Inflammatory macrophage (primary cell): ENCODE measurements at regions not wholly inside any gene's neighbourhood (a gene's known extent, or its start where the extent isn't known, plus 50 kb on each side); places are given as distances from the start of the nearest gene placed in this dataset.

Source experiments
- DNase-seq, 2 donors: peaks; one replicate each; pipeline ENCODE4 v3.0.0-alpha.2; 2020 to 2022

DNA sequence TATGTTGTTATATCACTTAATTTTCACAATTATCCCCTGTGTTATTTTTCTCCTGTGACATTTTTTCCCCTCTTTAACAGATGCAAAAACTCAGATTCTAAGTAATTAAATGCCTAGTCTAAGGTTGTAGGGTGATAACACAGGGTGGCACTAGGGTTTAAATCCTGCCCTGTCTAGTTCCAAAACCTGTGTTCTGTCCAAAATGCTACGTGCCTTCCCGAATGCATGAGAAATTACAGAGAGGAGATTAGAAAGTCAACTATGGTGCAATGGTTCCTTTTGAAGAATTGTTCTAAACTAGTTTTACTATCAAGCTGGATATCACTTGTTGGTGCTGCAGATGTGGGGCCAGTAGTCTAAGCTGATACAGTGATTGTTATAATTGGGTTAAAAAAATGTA lies 108.0 kb downstream of the DIPK2A start:
- no peak for DNase-seq

DNA sequence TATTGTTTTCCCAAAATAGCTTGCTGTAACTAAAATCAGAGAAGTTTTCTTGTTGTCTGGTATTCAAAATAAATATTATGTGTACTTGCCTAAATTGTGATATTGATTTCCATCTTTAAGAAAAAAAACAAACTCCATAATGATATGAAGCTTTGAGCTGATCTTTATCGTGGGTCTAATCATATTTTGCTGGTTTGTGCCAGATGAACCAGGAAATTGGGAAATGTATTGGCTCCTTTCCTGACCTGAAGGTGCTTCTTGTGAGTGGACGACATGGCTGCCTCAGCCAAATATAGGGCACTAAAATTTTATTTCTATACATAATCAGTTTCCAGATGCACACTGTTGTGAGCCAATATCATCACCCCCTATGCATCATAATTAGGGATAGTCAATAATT lies 113.3 kb downstream of the DIPK2A start:
- DNase-seq, result no peak

DNA sequence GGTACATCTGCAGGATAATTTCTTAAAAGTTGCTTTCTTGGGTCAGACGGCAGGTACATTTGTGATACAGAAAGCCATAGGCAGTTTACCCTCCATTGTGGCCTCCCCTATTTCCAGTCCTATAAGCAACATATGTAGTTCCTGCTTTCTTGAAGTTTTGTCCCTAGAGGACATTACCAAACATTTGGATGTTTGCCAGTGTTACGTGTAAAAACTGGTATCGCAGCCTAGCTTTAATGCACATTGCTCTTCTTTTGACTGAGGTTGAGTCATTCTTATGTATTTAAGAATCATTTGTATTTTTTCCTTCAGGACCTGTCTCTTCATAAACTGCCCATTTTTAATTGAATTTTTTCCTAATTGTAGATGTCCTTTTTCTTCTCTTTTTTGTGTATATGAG lies 114.3 kb downstream of the DIPK2A start:
- DNase-seq, result peak; percentile 46 to 64

DNA sequence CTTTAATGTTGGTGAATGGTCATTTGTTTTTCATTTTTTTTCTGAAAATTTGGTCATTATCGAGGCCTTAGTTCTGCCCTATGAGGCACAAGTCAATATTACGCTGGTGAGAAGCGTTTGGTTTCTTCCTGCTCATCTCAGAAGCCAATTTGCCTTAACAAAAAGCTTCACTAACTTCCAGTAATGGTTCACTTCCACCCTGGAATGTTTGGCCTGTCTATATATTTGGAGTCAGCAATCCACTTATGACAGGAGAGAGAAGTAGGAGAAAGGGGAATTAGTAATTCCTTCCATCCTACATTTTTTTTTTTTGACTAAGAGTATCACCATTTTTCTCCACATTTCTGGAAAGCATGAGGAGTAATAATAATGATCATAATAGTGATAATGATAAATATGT lies 124.4 kb downstream of the DIPK2A start:
- no peak for DNase-seq

DNA sequence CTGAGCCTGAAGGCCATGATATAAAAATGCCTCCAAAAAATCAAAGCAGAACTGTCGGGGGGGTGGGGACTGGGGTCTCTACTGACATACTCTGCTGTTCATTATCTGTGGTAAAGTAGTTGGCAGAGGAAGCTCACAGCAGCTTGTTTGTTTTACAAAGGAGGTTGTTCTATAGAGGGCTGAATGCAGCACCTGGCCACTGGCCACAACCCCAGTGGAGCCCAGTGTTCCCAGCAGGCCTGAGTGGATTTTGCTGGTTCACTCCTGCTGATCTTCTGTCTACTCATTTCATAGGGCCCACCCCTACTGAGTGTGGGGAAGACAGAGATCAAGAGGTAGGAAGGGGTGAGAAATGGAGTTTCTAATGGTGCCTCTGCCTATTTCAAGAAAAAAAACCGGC lies 125.5 kb downstream of the DIPK2A start:
- DNase-seq, result no peak

DNA sequence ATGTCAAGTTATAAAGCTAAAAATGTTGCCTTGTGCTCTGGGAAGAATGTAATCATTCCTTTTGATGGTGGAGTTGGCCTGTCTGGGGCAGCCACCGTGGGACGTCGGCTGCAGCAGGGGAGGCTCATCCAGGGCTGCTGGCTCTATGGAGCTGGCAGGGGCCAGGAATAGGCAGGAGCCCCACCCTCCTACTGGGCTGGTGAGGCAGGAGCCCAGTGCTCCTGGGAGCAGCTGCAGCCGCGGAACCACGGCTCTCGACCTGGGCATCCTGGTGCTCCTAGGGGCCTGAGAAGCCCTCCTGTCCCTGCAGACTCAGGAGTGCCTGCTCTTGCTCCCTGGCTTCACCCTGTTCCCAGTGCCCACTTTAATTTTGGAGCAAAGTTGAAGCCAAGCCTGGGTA lies 127.1 kb downstream of the DIPK2A start:
- no peak for DNase-seq

DNA sequence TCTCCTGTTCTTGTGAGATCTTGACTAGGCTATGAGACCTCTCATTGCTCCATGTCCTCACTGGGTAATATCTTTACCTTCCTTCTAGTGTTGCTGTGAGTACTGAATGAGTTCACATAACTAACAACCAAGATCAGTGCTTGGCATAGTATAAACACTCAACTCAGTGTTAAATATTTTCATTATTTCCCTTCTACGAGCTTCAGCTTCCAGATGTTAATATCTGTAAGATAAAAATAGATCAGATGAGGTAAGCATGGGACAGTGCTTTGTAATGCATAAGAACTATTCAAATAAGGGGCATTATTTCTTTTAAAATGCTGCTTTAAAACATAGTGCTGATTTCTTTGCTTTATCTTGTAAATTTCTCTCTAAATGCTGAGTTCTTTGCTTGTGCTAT lies 130.8 kb downstream of the DIPK2A start:
- no peak for DNase-seq

DNA sequence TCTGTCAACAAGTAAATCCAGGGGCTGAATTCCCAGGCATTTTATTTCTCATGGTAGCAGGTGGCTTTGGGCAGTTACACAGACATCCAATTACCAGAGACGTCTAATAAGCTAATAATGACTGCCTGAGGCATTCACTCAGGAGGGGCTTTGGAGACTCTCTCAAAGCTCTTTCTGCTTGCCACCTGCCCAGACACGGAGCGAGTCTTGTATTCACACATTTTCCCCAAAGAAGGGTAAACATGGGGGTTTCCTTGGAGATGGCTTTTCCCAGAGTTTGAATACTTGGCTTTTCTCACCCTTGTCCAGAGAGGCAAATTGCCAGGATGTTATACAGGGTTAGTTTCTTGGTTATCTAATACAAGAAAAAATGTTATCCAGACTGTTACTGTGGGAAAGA lies 132.6 kb downstream of the DIPK2A start:
- no peak for DNase-seq

DNA sequence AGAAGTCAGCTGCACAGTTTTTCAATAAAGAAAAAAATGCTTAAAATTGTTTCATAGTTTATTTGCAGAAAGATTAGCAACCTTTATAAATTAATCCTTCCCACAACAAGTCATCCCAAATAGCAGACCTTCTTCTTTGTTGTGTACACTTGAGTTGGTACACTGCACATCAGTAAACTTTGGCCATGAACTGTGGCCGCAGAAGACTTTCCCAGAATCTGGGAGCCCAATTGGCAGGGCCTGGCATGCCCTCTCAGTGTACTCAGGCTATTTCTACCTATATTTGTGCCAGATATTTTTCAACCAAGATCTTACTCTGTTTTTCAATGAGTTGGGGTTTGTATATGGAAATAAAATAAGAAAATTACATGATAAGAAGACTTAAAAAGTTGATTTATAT lies 133.1 kb downstream of the DIPK2A start:
- no peak for DNase-seq

DNA sequence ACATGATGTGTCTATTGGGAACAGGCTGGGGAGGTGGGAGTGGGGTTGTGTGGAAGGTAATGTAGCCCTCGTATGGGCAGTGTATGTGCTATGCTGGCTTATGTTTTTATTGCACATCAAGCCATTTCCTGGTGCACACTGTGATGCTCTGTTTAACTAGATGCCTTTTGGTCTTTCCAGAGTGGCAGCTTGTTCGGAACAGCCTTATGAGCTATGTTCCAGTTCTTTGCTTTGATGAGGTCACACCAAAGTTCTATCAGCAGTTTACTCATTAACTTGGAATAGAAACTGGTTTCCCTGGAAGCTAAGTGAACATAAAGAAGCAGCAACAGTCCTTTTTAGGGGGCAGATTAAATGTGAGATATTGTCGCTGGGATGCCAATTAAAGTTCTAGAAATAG lies 133.9 kb downstream of the DIPK2A start:
- DNase-seq, result no peak

DNA sequence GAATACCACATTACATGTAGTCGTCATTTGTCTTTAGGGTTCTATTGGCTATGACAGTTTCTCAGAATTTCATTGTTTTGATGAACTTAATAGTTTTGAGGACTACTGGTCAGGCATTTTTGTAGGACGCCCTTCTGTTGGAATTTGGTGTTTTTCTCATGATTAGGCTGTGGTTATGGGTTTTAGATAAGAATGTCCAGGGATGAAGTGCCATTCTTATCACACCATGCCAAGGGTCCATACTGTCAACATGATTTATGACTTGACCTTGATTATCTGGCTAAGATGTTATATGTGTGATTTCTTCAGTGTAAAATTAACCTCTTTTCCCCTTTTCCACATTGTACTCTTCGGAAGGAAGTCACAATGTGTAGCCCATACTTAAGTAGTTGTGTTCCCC lies 135.3 kb downstream of the DIPK2A start:
- DNase-seq, result no peak

DNA sequence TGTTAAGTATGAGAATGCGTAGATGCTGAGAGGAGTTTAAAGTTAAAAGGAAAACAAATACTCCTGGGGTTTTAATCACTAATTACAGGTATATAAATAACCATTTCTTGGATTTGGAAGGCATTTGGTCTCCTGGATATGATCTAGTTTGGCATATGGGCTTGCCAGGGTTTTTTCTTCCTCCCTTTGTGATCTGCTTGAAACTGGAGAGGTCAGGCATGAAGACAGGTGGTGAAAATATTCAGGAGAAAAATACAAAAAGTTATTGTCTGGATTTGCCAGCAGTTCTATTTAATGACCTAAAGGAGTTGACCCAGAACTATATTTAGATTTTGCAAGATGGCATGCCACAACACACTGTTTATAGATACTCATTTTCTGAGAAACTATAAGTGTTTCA lies 136.3 kb downstream of the DIPK2A start:
- DNase-seq, result no peak

DNA sequence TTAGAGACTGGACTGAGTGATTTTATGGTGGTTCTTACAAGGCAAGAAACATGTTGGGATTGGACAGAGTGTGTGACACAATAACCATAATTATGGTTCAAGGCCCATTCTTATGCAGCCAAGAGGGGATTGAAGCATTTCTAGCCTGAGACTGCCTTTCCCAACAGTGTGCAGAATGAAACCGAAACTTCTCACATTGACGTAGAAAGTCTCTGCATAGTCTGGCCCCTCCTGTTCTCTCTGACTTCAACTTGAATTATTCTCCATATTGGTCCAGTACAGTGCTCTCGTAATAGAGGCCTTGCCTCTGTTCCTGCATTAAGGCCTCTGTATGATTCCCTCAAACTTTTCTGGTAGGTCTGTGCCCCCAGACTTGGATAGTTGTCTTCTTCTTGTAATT lies 138.3 kb downstream of the DIPK2A start:
- no peak for DNase-seq

DNA sequence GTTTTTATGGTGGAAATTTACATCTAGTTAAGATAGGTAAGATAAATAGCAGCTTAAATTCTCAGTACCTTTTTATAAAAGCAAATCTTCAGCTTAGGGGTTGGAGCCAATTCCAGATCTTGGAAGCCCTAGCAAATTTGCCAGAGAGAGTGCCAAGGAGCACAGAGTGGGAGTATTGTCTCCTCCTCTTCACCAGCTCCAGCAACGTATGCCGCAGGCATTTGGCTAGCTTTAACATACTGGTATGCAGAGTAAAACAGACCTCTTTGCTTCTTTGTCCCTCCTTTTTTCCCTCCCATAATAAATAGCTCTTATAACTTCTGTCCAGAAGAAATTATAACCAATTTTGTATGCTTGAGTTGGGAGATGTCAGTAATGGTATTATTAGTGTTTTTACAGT lies 140.4 kb downstream of the DIPK2A start:
- no peak for DNase-seq

DNA sequence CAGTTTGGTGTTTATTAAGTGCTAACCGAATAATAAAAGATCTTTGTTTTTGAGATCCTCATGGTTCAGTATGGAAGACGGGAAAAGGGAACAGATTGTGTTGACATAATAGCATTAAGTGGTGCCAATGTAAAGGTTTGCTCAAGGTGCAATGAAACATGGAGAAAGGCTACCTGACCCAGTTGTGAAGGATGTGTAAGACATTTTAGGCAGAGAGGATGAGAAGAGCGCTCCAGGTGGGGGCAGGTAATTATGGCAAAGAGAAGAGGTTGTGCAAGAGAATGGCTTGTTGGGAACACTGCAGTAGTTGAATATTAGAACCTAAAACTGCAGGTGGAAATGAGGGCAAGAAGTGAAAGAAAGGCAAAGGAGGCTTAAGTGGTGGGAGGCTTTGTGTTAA lies 140.8 kb downstream of the DIPK2A start:
- no peak for DNase-seq

DNA sequence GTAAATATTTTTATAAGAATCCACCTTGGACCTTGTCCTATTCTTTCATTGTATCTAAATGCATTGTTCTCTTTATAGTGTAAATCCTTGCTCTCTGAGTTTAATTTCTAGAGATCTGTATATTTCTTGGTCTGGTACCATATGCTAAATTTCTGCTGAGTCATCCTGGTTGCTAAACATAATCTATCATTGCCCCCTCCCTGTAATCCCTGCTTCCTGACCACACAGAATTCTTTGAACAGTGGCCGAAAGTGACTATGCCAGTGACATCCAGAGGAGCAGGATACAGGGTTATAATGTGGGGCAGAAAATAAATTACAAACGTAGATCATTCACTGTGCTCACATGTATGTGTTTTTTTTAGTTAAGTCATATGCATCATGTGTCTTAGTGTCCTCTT lies 143.1 kb downstream of the DIPK2A start:
- no peak for DNase-seq

DNA sequence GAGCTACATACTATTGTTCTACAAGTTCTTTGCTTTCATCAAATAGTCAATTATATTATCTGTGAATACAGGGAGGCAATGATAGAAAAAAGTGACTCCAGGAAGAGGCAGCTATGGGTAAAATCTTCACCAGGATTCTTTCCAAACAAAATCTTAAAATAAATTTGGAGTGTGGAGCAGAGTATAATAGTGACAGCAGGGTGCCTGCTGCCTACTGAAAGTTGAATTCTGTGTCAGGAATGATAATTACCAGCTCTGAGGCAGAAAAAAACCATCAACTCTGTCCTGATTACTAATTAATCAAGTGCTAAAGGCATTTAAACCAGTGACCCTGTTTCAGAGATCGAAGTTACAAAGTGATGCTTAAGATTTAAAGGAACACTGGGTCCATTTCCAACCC lies 148.0 kb downstream of the DIPK2A start:
- no peak for DNase-seq

DNA sequence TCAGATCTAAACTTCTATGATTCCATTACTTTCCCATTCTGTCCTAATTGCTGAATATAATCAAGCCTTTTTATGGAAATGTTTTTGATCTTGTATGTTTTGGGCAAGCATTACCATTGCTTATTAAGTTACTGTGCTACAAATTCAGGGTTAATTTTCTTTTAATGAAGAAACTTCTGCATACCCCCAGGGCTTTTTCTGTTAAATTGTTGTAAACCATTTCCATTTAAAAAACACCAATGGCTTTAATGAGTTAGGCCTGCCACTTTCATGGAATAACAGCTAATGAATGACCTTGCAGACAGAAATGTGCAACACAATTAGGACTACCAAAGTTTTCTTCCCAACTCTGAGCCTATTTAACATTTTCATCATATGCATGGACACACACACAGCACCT lies 150.0 kb downstream of the DIPK2A start:
- DNase-seq, result no peak

DNA sequence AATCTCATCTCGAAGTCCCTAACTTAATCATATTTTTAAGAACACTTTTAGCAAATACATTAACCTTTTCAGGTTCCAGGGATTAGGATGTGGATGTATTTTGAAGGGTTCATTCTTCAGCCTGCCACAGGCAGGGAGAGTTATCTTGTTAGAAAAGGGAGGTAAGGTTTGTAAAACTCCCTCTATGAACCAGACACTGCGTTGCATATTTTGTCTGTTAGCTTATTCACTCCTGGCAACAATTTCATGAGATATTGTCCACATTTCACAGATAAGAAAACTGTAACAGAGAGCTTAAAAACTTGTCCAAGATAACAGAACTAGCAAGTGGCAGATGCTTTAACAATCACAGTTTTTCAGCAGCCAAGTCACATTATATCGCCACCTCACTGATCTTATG lies 155.4 kb downstream of the DIPK2A start:
- DNase-seq, result no peak

DNA sequence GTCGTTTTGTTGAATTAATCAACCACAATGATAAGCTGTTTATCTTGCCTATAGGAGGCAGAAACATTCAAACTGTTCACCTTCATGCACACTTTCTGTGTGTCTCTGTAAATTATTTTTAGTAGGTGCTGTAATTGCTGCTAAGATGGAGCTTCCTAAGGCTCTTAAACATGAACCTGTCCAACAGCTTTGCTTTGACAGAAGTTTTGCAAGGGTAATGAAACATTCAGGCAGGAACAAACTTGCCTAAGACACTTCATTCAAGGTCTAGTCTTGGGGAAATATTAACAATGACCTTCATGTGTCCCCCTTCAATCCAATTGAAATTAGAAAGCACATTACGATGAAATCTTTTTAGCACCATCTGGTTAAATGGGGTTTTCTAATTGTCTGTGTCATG lies 156.1 kb downstream of the DIPK2A start:
- no peak for DNase-seq

DNA sequence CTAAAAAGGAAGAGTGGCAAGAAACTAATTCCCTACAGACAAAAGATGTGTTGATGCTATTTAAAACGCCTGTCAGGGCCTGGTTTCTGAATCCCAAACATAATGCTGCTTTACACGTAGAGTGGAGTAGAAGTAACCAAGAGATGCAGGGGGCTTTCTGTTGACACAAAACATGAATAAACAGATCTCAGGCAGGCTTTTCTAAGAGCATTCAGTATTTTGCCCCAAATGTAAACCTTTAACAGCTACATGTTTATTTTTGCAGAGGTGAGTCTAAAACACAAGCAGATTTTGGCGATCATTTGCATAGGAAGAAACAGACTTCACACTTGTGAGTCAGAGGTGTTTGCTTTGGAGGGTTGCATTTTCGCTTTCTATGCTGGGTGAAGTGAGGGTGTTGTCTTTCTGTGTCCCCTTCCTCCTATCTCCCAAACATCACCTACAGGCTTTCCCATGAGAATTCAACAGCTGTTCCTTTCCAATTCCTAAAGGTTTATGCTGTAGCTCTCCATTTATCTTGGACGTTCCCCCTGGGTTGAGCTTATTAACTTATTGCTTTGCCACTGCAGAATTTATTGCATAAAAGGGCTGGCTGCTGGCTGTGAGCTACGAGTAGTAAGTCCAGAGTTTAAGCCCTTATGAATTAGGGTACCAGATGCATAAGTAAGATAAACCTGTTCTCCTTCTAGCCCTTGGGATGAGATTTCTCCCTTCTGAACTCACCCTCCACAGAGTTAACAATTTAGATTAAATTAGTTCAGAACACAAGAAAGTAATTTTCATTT lies 156.7 kb downstream of the DIPK2A start:
- DNase-seq, result no peak

DNA sequence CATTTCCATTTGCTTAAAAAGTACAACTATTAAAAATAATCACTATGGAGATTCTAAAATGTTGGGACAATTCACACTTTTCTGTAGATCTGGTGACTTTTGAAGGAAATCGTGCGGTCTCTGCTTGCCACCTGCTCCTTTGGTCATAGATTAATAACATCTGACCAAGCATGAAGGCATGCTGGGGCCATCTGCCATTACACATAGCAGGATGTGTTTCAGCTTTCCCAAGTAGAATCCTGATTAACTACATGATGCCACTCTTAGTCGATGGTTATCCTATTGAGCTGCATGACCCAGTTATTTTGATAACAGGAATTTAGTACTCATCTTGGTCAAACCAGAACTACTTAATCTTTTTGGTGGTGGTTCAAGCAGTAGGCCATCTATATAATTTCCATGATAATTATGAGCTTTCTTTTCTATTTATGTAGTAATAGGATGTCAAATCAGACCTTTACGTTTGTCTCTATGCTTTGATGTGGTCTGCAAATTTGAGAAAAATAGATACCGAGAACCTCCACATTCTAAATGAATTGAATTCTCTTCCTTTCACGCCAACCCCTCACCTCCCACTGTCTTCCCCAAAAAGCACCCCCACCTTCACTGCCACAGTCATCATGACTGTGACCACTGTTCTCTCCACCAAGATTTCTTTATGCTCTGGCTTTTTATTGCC lies 158.1 kb downstream of the DIPK2A start:
- no peak for DNase-seq

DNA sequence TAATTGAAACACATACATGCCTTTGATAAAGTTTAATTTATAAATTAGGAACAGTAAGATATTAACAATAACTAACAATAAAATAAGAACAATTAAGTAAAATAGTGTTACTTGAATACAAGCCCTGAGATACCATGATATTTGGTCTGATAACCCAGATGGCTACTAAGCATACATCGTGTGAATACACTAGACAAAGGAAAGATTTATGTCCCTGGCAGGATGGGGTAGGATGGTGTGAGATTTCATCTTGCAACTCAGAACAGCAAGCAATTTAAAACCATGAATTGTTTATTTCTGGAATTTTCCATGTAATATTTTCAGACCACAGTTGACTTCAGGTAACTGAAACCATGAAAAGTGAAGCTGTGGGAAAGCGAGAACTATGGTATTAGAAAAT lies 169.5 kb downstream of the DIPK2A start:
- DNase-seq, result no peak

DNA sequence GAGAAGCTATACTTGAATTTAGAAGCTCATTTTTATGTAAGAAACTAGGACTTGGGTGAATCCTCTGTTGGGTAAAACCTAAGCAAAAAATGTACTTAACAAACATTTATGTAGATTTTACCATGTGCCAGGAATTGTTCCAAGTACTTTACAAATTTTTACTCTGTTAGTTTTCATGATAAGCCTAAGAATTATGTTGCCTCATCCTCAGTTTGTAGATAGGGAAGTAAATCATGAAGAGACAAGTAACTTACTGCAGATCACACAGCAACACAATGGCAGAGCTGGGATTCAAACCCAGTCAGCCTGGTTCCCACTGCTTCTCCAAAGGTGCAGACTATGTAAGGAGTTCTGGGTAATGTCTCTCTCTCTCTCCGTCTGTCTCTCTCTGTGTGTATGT lies 169.9 kb downstream of the DIPK2A start:
- DNase-seq, result no peak
